Uterus (tissue), 2 donors: ENCODE measurements at regions not wholly inside any gene's neighbourhood (a gene's known extent, or its start where the extent isn't known, plus 50 kb on each side); places are given as distances from the start of the nearest gene placed in this dataset.
"Not testable (repeated sequence)": the region's sequence is repeated elsewhere in the genome, so short reads cannot be mapped to it uniquely, and the experiment has no call there.

Experiments
- POLR2A ChIP-seq, 2 donors: fragments of 450-650 bp; IDR thresholded peaks; one replicate each; pipeline ENCODE4 v1.6.1; 2016; ENCODE audit warnings: antibody characterized with exemption in 2 of 2, mild to moderate bottlenecking in 1 of 2, moderate library complexity in 1 of 2
- TF ChIP-seq, protein P1 (sequence below), 4 experiments: fragments of 200-600 bp in 2 of 4; fragments of 450-650 bp in 2 of 4; sonication (generic) in 2 of 4; IDR thresholded peaks; one replicate each; pipeline ENCODE4 v1.5.1; 2016 to 2019; ENCODE audit warnings: antibody characterized with exemption in 4 of 4, mild to moderate bottlenecking in 2 of 4, moderate library complexity in 1 of 4

DNA sequence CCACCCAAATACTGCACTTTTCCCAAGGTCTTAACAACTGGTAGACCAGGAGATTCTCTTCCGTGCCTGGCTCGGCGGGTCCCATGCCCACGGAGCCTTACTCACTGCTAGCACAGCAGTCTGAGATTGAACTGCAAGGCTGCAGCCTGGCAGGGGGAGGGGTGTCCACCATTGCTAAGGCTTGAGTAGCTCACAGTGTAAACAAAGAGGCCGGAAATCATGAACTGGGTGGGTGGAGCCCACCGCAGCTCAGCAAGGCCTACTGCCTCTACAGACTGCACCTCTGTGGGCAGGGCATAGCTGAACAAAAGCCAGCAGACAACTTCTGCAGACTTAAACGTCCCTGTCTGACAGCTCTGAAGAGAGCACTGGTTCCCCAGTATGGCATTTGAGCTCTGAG lies 124.3 kb upstream of the MROH9 start:
- not testable (repeated sequence) for TF ChIP-seq POLR2A (IDR thresholded peaks at IDR 0.05)
- TF ChIP-seq, protein P1, sequence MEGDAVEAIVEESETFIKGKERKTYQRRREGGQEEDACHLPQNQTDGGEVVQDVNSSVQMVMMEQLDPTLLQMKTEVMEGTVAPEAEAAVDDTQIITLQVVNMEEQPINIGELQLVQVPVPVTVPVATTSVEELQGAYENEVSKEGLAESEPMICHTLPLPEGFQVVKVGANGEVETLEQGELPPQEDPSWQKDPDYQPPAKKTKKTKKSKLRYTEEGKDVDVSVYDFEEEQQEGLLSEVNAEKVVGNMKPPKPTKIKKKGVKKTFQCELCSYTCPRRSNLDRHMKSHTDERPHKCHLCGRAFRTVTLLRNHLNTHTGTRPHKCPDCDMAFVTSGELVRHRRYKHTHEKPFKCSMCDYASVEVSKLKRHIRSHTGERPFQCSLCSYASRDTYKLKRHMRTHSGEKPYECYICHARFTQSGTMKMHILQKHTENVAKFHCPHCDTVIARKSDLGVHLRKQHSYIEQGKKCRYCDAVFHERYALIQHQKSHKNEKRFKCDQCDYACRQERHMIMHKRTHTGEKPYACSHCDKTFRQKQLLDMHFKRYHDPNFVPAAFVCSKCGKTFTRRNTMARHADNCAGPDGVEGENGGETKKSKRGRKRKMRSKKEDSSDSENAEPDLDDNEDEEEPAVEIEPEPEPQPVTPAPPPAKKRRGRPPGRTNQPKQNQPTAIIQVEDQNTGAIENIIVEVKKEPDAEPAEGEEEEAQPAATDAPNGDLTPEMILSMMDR (IDR thresholded peaks at IDR 0.05) = not testable (repeated sequence)
